Upper lobe of left lung (tissue), 6 donors: ENCODE measurements at regions not wholly inside any gene's neighbourhood (a gene's known extent, or its start where the extent isn't known, plus 50 kb on each side); places are given as distances from the start of the nearest gene placed in this dataset.

Experiments used
- ATAC-seq, 2 donors: fragments of 200-7000 bp; cut with Tn5 transposase; one replicate each; pipeline ENCODE4 v1.9.1; 2022; ENCODE audit warnings: mild to moderate bottlenecking in 2 of 2, moderate library complexity in 2 of 2; ENCODE audit not compliant: low FRiP score in 2 of 2
- DNase-seq, 2 donors: peaks; one replicate each; pipeline ENCODE4 v3.0.0-alpha.2; 2019 to 2020
- H3K27ac ChIP-seq, 4 donors: fragments of 200-600 bp; sonication (generic); one replicate each; pipeline ENCODE4 v1.5.1; 2016 to 2019
- H3K27me3 ChIP-seq, 4 donors: fragments of 200-600 bp; sonication (generic); one replicate each; pipeline ENCODE4 v1.5.1; 2017 to 2019
- H3K36me3 ChIP-seq, 4 donors: fragments of 200-600 bp; sonication (generic); one replicate each; pipeline ENCODE4 v1.5.1; 2016 to 2019
- H3K4me1 ChIP-seq, 4 donors: fragments of 200-600 bp; sonication (generic); one replicate each; pipeline ENCODE4 v1.5.1; 2018 to 2019
- H3K4me3 ChIP-seq, 4 donors: fragments of 200-600 bp; sonication (generic); one replicate each; pipeline ENCODE4 v1.5.1; 2017 to 2019; ENCODE audit warnings: mild to moderate bottlenecking in 2 of 4, moderate library complexity in 1 of 4
- H3K9me3 ChIP-seq, 4 donors: fragments of 200-600 bp; sonication (generic); one replicate each; pipeline ENCODE4 v1.5.1; 2018 to 2019
- CTCF ChIP-seq, 6 experiments: fragments of 450-650 bp in 4 of 6; fragments of 200-600 bp in 2 of 6; sonication (generic) in 2 of 6; IDR thresholded peaks; one replicate each; pipeline ENCODE4 v1.5.1; 2016 to 2019; ENCODE audit warnings: antibody characterized with exemption in 6 of 6
- EP300 ChIP-seq, 4 donors: sonication (generic); formaldehyde crosslinking; IDR thresholded peaks; one replicate each; pipeline ENCODE4 v1.5.1; 2017; ENCODE audit warnings: antibody characterized with exemption in 4 of 4, control low read depth in 2 of 4
- POLR2A ChIP-seq, 4 donors: fragments of 450-650 bp; IDR thresholded peaks; one replicate each; pipeline ENCODE4 v1.5.1; 2016 to 2017; ENCODE audit warnings: antibody characterized with exemption in 4 of 4, mild to moderate bottlenecking in 2 of 4
- POLR2AphosphoS5 ChIP-seq, 2 donors: sonication (generic); formaldehyde crosslinking; IDR thresholded peaks; one replicate each; pipeline ENCODE4 v1.5.1; 2017; ENCODE audit warnings: antibody characterized with exemption in 2 of 2
- WGBS, 2 donors: methylation state at CpG; one replicate each; pipeline ENCODE4 v1.1.5; 2017 to 2018; 5-methylcytosine and 5-hydroxymethylcytosine counted together
- donor health status: DM: no; HTN: no; CAD: no; lungs with moderate emphysema.
- donor health status: DM: no; HTN: yes; CAD: no; lungs with severe emphysema.

GRCh38 chr10:10883737-10884136 is 133.9 kb upstream of the CELF2 start:
- Histone ChIP-seq H3K27me3 (no peaks in the 10 kb centered on the region), H3K27ac (no peak overlapping the region), H3K4me3 (no peak overlapping the region), H3K9me3 (peaks cover 0 to 6% (median 0%) of the 10 kb centered on the region in 4 donors), H3K4me1 (no peaks in the 10 kb centered on the region), H3K36me3 (no peaks in the 10 kb centered on the region)
- TF ChIP-seq EP300 (IDR thresholded peaks at IDR 0.05) (no peak), POLR2A (IDR thresholded peaks at IDR 0.05) (no peak), CTCF (IDR thresholded peaks at IDR 0.05) (no peak), POLR2AphosphoS5 (IDR thresholded peaks at IDR 0.05) (no peak)
- ATAC-seq (no peak), DNase-seq (no peak)
- 95 to 100% methylated on average over 1 of the region's 1 CpG for WGBS, 2 donors

- WGBS, 2 donors, result 65 to 66% methylated on average over 9 of the region's 9 CpGs
- DNase-seq, result no peak
Measured at GRCh38 chr10:10886861-10887531, 130.7 kb upstream of the CELF2 start.

GRCh38 chr10:10891124-10892082 is 126.3 kb upstream of the CELF2 start:
- peak in 1 of 2 donors; percentile 69 for ATAC-seq
- no peaks in the 10 kb centered on the region for H3K27me3 ChIP-seq
- TF ChIP-seq POLR2A (IDR thresholded peaks at IDR 0.05) (no peak), POLR2AphosphoS5 (IDR thresholded peaks at IDR 0.05) (no peak), CTCF (IDR thresholded peaks at IDR 0.05) (no peak), EP300 (IDR thresholded peaks at IDR 0.05) (no peak)
- no peak overlapping the region for H3K27ac ChIP-seq
- no peak for DNase-seq
- H3K36me3 ChIP-seq, result no peaks in the 10 kb centered on the region
- no peak overlapping the region for H3K4me3 ChIP-seq
- H3K4me1 ChIP-seq, result peaks cover 0 to 4% (median 0%) of the 10 kb centered on the region in 4 donors
- H3K9me3 ChIP-seq, result no peaks in the 10 kb centered on the region
- WGBS, 2 donors, result 72 to 79% methylated on average over 10 of the region's 10 CpGs

More at GRCh38 chr10:10886861-10887531, 130.7 kb upstream of the CELF2 start:
- H3K9me3 ChIP-seq, result peaks cover 0 to 6% (median 0%) of the 10 kb centered on the region in 4 donors
- TF ChIP-seq EP300 (IDR thresholded peaks at IDR 0.05) (no peak), POLR2A (IDR thresholded peaks at IDR 0.05) (no peak), POLR2AphosphoS5 (IDR thresholded peaks at IDR 0.05) (no peak), CTCF (IDR thresholded peaks at IDR 0.05) (no peak)
- H3K36me3 ChIP-seq, result no peaks in the 10 kb centered on the region
- H3K27ac ChIP-seq, result no peak overlapping the region
- no peaks in the 10 kb centered on the region for H3K27me3 ChIP-seq
- no peak overlapping the region for H3K4me3 ChIP-seq
- ATAC-seq, result no peak
- peaks cover 0 to under 1% (median 0%) of the 10 kb centered on the region in 4 donors for H3K4me1 ChIP-seq

- H3K4me1 ChIP-seq, result peaks cover 0 to 4% (median 0%) of the 10 kb centered on the region in 4 donors
- H3K27me3 ChIP-seq, result no peaks in the 10 kb centered on the region
- DNase-seq, result no peak
- no peak overlapping the region for H3K27ac ChIP-seq
- no peaks in the 10 kb centered on the region for H3K9me3 ChIP-seq
- ATAC-seq, result no peak
- H3K36me3 ChIP-seq, result no peaks in the 10 kb centered on the region
- TF ChIP-seq POLR2AphosphoS5 (IDR thresholded peaks at IDR 0.05), result no peak
- no peak for TF ChIP-seq EP300 (IDR thresholded peaks at IDR 0.05)
- no peak for TF ChIP-seq CTCF (IDR thresholded peaks at IDR 0.05)
- no peak overlapping the region for H3K4me3 ChIP-seq
- WGBS, 2 donors, result 37 to 39% methylated on average over 3 of the region's 3 CpGs
Measured at GRCh38 chr10:10892290-10892875, 125.3 kb upstream of the CELF2 start.
